CMK (cell line): ENCODE measurements at regions not wholly inside any gene's neighbourhood (a gene's known extent, or its start where the extent isn't known, plus 50 kb on each side); places are given as distances from the start of the nearest gene placed in this dataset.

Source experiments
- DNase-seq: peaks from one replicate; pipeline ENCODE4 v3.0.0-alpha.2; 2010; ENCODE audit warnings: low read depth

- DNase-seq = no peak
These were observed 375.3 kb downstream of the C12orf75 start for GRCh38 chr12:105705765-105706164.

- no peak for DNase-seq
These were observed 376.0 kb downstream of the C12orf75 start for GRCh38 chr12:105706321-105706972.

- no peak for DNase-seq
These were observed 376.5 kb downstream of the C12orf75 start for GRCh38 chr12:105706973-105707334.

GRCh38 chr12:105713606-105714305 lies 383.3 kb downstream of the C12orf75 start:
- DNase-seq = no peak

GRCh38 chr12:105716621-105717020 lies 386.1 kb downstream of the C12orf75 start:
- DNase-seq = no peak

GRCh38 chr12:105721051-105721825 lies 390.7 kb downstream of the C12orf75 start:
- DNase-seq = no peak

- no peak for DNase-seq
These were observed 391.4 kb downstream of the C12orf75 start for GRCh38 chr12:105721891-105722290.

- DNase-seq = no peak
These were observed 392.6 kb downstream of the C12orf75 start for GRCh38 chr12:105723066-105723465.

GRCh38 chr12:105723494-105723893 lies 393.0 kb downstream of the C12orf75 start:
- DNase-seq = no peak

- no peak for DNase-seq
These were observed 394.1 kb downstream of the C12orf75 start for GRCh38 chr12:105724641-105725040.

GRCh38 chr12:105725054-105725453 lies 394.6 kb downstream of the C12orf75 start:
- DNase-seq = no peak

- DNase-seq = no peak
These were observed 398.8 kb downstream of the C12orf75 start for GRCh38 chr12:105729181-105729771.

- no peak for DNase-seq
These were observed 399.4 kb downstream of the C12orf75 start for GRCh38 chr12:105729926-105730325.

- no peak for DNase-seq
These were observed 403.1 kb downstream of the C12orf75 start for GRCh38 chr12:105733579-105733978.

- no peak for DNase-seq
These were observed 402.3 kb downstream of the NUAK1 start for GRCh38 chr12:105736498-105736897.

GRCh38 chr12:105738051-105738450 lies 400.7 kb downstream of the NUAK1 start:
- DNase-seq = no peak

- DNase-seq = no peak
These were observed 398.4 kb downstream of the NUAK1 start for GRCh38 chr12:105740369-105740768.

GRCh38 chr12:105740970-105741725 lies 397.6 kb downstream of the NUAK1 start:
- no peak for DNase-seq

- no peak for DNase-seq
These were observed 396.8 kb downstream of the NUAK1 start for GRCh38 chr12:105741786-105742566.

GRCh38 chr12:105742567-105742874 lies 396.2 kb downstream of the NUAK1 start:
- DNase-seq = no peak

GRCh38 chr12:105744371-105745058 lies 394.2 kb downstream of the NUAK1 start:
- no peak for DNase-seq
